ENCODE measurements at regions not wholly inside any gene's neighbourhood (a gene's known extent, or its start where the extent isn't known, plus 50 kb on each side); places are given as distances from the start of the nearest gene placed in this dataset.

GRCh38 chr13:90156390-90156789 is 1191.1 kb upstream of the MIR17HG start:
- no peak for DNase-seq (ENCODE audit: low spot score)

GRCh38 chr13:90168953-90169352 is 1178.5 kb upstream of the MIR17HG start:
- DNase-seq (ENCODE audit: low spot score), result no peak

- DNase-seq (ENCODE audit: low spot score), result no peak
Measured at GRCh38 chr13:90170208-90170607, 1177.3 kb upstream of the MIR17HG start.

- no peak for DNase-seq (ENCODE audit: low spot score)
Measured at GRCh38 chr13:90171649-90172048, 1175.8 kb upstream of the MIR17HG start.

- no peak for DNase-seq (ENCODE audit: low spot score)
Measured at GRCh38 chr13:90177512-90177911, 1170.0 kb upstream of the MIR17HG start.

GRCh38 chr13:90184355-90184754 is 1163.1 kb upstream of the MIR17HG start:
- DNase-seq (ENCODE audit: low spot score), result no peak

- no peak for DNase-seq (ENCODE audit: low spot score)
Measured at GRCh38 chr13:90185734-90186133, 1161.8 kb upstream of the MIR17HG start.

- DNase-seq (ENCODE audit: low spot score), result no peak
Measured at GRCh38 chr13:90187478-90188350, 1159.8 kb upstream of the MIR17HG start.

GRCh38 chr13:90188351-90188636 is 1159.2 kb upstream of the MIR17HG start:
- no peak for DNase-seq (ENCODE audit: low spot score)

- no peak for DNase-seq (ENCODE audit: low spot score)
Measured at GRCh38 chr13:90197722-90198121, 1149.8 kb upstream of the MIR17HG start.

GRCh38 chr13:90201202-90201601 is 1146.3 kb upstream of the MIR17HG start:
- no peak for DNase-seq (ENCODE audit: low spot score)

- DNase-seq (ENCODE audit: low spot score), result no peak
Measured at GRCh38 chr13:90201676-90202460, 1145.6 kb upstream of the MIR17HG start.

GRCh38 chr13:90205081-90205480 is 1142.4 kb upstream of the MIR17HG start:
- DNase-seq (ENCODE audit: low spot score), result no peak

- DNase-seq (ENCODE audit: low spot score), result no peak
Measured at GRCh38 chr13:90205911-90206310, 1141.6 kb upstream of the MIR17HG start.

- DNase-seq (ENCODE audit: low spot score), result no peak
Measured at GRCh38 chr13:90217275-90217674, 1130.2 kb upstream of the MIR17HG start.

- DNase-seq (ENCODE audit: low spot score), result no peak
Measured at GRCh38 chr13:90222758-90223157, 1124.7 kb upstream of the MIR17HG start.

GRCh38 chr13:90230311-90230710 is 1117.2 kb upstream of the MIR17HG start:
- no peak for DNase-seq (ENCODE audit: low spot score)

- DNase-seq (ENCODE audit: low spot score), result no peak
Measured at GRCh38 chr13:90232291-90232690, 1115.2 kb upstream of the MIR17HG start.

GRCh38 chr13:90233933-90234672 is 1113.4 kb upstream of the MIR17HG start:
- no peak for DNase-seq (ENCODE audit: low spot score)

GRCh38 chr13:90237852-90238251 is 1109.6 kb upstream of the MIR17HG start:
- DNase-seq (ENCODE audit: low spot score), result no peak

GRCh38 chr13:90238413-90238812 is 1109.1 kb upstream of the MIR17HG start:
- no peak for DNase-seq (ENCODE audit: low spot score)

- no peak for DNase-seq (ENCODE audit: low spot score)
Measured at GRCh38 chr13:90239130-90239529, 1108.4 kb upstream of the MIR17HG start.

GRCh38 chr13:90246005-90246404 is 1101.5 kb upstream of the MIR17HG start:
- no peak for DNase-seq (ENCODE audit: low spot score)

Data from SW480 (cell line).